ENCODE measurements at regions not wholly inside any gene's neighbourhood (a gene's known extent, or its start where the extent isn't known, plus 50 kb on each side); places are given as distances from the start of the nearest gene placed in this dataset.

GRCh38 chr3:13715167-13715954 is 164.5 kb downstream of the WNT7A start:
- H3K36me3 ChIP-seq = no peaks in the 10 kb centered on the region
- H3K9me3 ChIP-seq (ENCODE audit: low read depth) = no peaks in the 10 kb centered on the region
- no peaks in the 10 kb centered on the region for H3K27me3 ChIP-seq
- TF ChIP-seq CTCF (IDR thresholded peaks at IDR 0.05; ENCODE audit: low read depth, low read length) = no peak
- no peak for DNase-seq (ENCODE audit: low read depth in 1 of 2, low spot score in 1 of 2)
- no peak overlapping the region for H3K4me3 ChIP-seq
- H3K4me1 ChIP-seq (ENCODE audit: low read depth) = no peaks in the 10 kb centered on the region
- H3K27ac ChIP-seq = no peak overlapping the region

- Histone ChIP-seq H3K36me3 (no peaks in the 10 kb centered on the region), H3K27ac (no peak overlapping the region), H3K27me3 (no peaks in the 10 kb centered on the region), H3K9me3 (ENCODE audit: low read depth) (no peaks in the 10 kb centered on the region), H3K4me3 (no peak overlapping the region), H3K4me1 (ENCODE audit: low read depth) (no peaks in the 10 kb centered on the region)
- no peak for DNase-seq (ENCODE audit: low read depth in 1 of 2, low spot score in 1 of 2)
- TF ChIP-seq CTCF (IDR thresholded peaks at IDR 0.05; ENCODE audit: low read depth, low read length) = no peak
These were observed 165.5 kb downstream of the FBLN2 start for GRCh38 chr3:13714251-13714916.

GRCh38 chr3:13713396-13713795 is 164.5 kb downstream of the FBLN2 start:
- Histone ChIP-seq H3K27me3 (no peaks in the 10 kb centered on the region), H3K4me1 (ENCODE audit: low read depth) (no peaks in the 10 kb centered on the region), H3K27ac (no peak overlapping the region), H3K4me3 (no peak overlapping the region), H3K9me3 (ENCODE audit: low read depth) (no peaks in the 10 kb centered on the region), H3K36me3 (no peaks in the 10 kb centered on the region)
- TF ChIP-seq CTCF (IDR thresholded peaks at IDR 0.05; ENCODE audit: low read depth, low read length) = no peak
- DNase-seq (ENCODE audit: low read depth in 1 of 2, low spot score in 1 of 2) = no peak

GRCh38 chr3:13712682-13713180 is 163.8 kb downstream of the FBLN2 start:
- Histone ChIP-seq H3K4me3 (no peak overlapping the region), H3K4me1 (ENCODE audit: low read depth) (no peaks in the 10 kb centered on the region), H3K36me3 (no peaks in the 10 kb centered on the region), H3K27ac (no peak overlapping the region), H3K27me3 (no peaks in the 10 kb centered on the region), H3K9me3 (ENCODE audit: low read depth) (no peaks in the 10 kb centered on the region)
- no peak for DNase-seq (ENCODE audit: low read depth in 1 of 2, low spot score in 1 of 2)
- TF ChIP-seq CTCF (IDR thresholded peaks at IDR 0.05; ENCODE audit: low read depth, low read length) = no peak

GRCh38 chr3:13711911-13712650 is 163.2 kb downstream of the FBLN2 start:
- Histone ChIP-seq H3K4me3 (no peak overlapping the region), H3K27ac (no peak overlapping the region), H3K9me3 (ENCODE audit: low read depth) (no peaks in the 10 kb centered on the region), H3K4me1 (ENCODE audit: low read depth) (no peaks in the 10 kb centered on the region), H3K36me3 (no peaks in the 10 kb centered on the region), H3K27me3 (no peaks in the 10 kb centered on the region)
- TF ChIP-seq CTCF (IDR thresholded peaks at IDR 0.05; ENCODE audit: low read depth, low read length) = no peak
- DNase-seq (ENCODE audit: low read depth in 1 of 2, low spot score in 1 of 2) = no peak
